ENCODE measurements at regions not wholly inside any gene's neighbourhood (a gene's known extent, or its start where the extent isn't known, plus 50 kb on each side); places are given as distances from the start of the nearest gene placed in this dataset.

- DNase-seq (ENCODE audit: low read depth): no peak
These were observed 261.6 kb upstream of the TTC14 start for GRCh38 chr3:180340395-180340794.

DNA sequence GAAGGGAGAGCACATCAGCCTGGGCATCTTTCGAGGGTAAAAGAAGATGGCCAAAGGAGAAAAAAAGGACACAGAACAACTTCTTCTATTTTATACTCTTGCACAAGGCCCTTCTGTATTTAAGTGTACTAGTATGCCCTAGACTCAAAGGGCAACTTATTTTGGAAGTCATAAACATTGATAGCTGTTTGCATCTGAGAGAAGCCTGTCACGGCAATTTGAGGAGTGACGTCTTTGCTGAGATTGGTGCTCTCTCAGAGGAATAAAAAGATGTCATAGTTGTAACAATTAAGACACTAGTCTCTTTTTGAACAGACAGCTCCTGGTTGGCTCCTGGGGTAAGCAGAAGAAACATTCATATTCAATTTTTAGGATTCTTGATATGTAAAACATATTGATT, 260.4 kb upstream of the TTC14 start:
- no peak for DNase-seq (ENCODE audit: low read depth)

DNA sequence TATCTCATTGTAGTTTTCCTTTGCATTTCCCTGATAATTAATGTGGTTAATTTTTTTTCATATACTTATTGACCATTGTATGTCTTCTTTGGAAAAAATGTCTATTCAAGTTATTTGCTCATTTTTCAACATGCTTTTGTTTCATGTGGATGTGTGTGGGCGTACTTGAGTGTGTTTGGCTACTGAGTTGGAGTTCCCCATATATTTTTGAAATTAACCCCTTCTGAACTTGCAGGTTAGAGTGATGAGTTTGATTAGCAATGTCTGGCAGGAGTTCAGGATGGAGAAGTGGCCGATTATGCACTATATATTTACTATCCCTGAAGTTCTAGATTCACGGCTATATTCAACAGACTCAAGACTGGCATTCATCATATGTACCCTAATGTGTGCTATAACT, 250.4 kb upstream of the TTC14 start:
- DNase-seq (ENCODE audit: low read depth): no peak

GRCh38 chr3:180352261-180352660, 249.7 kb upstream of the TTC14 start:
- no peak for DNase-seq (ENCODE audit: low read depth)

GRCh38 chr3:180354214-180354613, 247.7 kb upstream of the TTC14 start:
- DNase-seq (ENCODE audit: low read depth): no peak

DNA sequence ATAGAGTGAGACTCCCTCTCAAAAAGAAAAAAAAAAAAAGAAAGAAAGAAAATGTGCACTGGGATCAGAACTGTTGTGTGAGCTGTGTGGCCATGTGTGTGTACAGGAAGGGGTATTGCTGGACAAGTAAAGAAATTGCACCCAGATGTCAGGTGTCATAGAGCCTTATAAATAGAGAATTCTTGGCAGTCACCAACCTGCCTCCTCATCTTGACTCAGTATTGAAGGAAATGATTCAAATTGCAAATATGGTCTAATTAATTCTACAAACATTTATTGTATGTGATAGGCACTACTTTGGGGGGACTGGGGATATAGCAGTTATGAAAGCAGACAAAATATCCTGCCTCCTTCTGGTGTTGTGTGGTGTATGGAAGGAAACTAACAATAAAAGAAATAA, 243.8 kb upstream of the TTC14 start:
- peak; percentile 26 for DNase-seq (ENCODE audit: low read depth)

- no peak for DNase-seq (ENCODE audit: low read depth)
These were observed 242.7 kb upstream of the TTC14 start for GRCh38 chr3:180359061-180359952.

DNA sequence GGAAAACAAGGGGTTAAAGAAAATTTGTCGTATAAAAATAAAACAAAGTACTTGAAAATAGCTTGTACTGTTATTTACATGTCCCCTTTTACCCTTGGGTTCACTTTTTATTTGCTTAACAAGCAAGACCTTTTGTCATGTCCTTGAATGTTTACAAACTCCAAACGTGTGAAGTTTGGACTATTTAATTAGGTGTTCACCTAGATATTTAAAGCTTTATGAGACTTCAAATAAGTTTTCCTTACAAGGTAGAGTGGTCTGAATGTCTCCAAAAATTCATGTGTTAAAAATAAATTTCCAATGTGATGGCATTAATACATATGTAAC, 242.0 kb upstream of the TTC14 start:
- no peak for DNase-seq (ENCODE audit: low read depth)

DNA sequence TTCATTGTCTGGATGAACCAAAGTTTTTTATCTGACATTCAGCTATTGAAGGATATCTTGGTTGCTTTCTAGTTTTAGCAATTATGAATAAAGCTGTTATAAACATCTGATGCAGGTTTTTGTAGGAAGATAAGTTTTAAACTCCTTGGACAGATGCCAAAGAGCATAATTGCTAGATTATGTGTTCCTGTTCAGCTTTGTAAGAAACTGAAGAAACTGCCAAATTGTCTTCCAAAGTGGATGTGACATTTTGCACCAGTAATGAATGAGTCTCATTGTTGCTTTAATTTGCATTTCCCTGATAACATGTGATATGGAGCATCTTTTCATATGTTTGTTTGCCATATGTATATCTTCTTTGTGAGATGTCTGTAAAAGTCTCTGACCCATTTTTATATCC, 239.9 kb upstream of the TTC14 start:
- no peak for DNase-seq (ENCODE audit: low read depth)

DNA sequence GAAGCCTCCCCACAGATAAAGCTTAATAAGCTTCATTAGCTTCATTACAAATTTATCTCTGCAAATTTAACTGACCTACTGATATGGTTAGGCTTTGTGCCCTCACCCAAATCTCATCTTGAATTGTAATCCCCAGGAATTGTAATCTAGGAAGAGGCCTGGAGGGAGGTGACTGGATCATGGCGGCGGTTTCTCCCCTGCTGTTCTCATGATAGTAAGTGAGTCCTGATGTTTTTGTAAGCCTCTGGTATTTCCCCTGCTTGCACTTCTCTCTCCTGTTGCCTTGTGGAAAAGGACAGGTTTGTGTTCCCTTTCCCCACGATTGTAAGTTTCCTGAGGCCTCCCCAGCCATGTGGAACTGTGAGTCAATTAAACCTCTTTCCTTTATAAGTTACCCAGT, 226.1 kb upstream of the TTC14 start:
- DNase-seq (ENCODE audit: low read depth): no peak

DNA sequence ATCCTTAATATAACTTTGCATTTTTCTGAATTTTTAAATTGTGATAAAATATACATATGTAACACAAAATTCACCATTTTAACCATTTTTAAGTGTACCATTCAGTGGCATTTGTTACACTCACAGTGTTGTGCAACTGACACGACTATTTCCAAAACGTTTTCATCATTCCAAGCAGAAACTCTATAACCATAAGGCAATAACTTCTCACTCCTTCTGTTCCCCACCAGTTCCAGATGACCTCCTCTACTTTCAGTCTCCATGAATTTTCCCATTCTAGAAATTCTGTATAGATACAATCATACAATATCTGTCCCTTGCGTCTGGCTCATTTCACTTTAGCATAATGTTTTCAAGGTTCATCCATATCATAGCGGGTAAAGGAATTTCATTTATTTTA, 223.5 kb upstream of the TTC14 start:
- DNase-seq (ENCODE audit: low read depth): no peak

- DNase-seq (ENCODE audit: low read depth): no peak
These were observed 219.3 kb upstream of the TTC14 start for GRCh38 chr3:180382638-180383180.

DNA sequence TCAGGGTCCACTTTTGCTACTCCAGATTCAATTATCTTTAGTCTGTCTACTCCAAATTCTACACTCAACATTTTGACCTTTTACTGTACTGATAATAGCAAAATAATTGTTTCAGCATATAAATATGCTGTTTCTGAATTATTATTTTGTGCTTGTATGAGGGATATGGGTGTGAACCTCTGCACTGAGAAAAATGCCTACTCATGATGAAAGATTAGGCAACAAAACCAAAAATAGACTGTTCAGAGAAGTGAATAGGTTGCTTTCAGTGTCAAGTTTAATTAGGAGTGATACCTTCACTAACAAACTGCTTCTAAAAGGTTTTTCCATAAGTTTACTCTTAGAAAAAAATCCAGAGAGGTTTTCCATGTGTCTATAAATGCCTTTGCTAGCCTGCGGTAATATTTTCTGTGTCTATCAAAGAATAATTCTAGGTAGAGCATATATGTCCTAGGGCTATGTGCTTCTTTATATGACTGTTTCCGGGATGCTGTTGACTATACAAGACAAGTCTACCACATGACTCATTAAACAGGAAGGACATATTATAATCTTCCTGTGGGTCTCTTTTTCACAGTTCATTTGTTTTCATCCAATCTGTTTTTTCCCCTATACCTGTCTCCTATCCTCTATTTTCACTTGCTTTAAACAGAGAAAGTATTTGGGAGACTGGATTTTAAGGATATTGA, 218.5 kb upstream of the TTC14 start:
- peak; percentile 31 for DNase-seq (ENCODE audit: low read depth)

- DNase-seq (ENCODE audit: low read depth): no peak
These were observed 211.7 kb upstream of the TTC14 start for GRCh38 chr3:180390313-180390712.

- no peak for DNase-seq (ENCODE audit: low read depth)
These were observed 211.0 kb upstream of the TTC14 start for GRCh38 chr3:180391001-180391400.

- no peak for DNase-seq (ENCODE audit: low read depth)
These were observed 200.7 kb upstream of the TTC14 start for GRCh38 chr3:180401226-180401625.

- DNase-seq (ENCODE audit: low read depth): no peak
These were observed 199.4 kb upstream of the TTC14 start for GRCh38 chr3:180402471-180403073.

DNA sequence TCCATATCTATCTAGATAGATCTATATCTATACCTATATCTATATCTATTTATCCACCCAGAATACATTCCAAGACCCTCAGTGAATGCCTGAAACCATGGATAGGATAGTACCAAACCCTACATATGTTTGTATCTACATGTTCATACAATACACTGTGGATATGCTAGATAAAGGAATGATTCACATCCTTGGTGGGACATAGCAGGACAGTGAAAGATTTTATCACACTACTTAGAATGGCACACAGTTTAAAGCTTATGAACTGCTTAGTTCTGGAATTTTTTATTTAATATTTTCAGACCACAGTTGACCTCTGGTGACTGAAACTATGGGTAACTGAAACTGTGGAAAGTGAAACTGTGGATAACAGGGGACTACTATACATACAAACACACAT, 198.8 kb upstream of the TTC14 start:
- no peak for DNase-seq (ENCODE audit: low read depth)

DNA sequence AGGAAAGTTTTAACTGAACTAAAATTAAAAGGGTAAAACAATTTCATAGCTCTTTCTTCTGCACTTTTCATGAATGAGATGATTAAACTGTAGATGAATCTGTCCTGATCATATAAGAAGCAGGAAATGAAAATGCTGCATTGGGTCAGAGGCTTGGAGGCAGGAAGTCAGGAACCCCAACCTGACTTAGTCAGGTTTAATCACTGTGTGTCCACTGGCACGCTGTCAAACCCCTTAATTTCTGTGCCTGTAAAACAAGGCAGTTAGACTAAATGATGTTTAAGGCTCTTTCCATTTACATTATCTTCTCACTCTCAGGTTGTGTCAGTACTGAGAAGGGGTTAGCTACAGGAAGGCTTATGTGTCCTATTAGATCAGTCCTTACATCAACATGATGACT, 193.3 kb upstream of the TTC14 start:
- peak; percentile 83 for DNase-seq (ENCODE audit: low read depth)

GRCh38 chr3:180409170-180409569, 192.8 kb upstream of the TTC14 start:
- DNase-seq (ENCODE audit: low read depth): no peak

GRCh38 chr3:180409883-180410282, 192.1 kb upstream of the TTC14 start:
- DNase-seq (ENCODE audit: low read depth): no peak

GRCh38 chr3:180414157-180414556, 187.8 kb upstream of the TTC14 start:
- DNase-seq (ENCODE audit: low read depth): no peak

- DNase-seq (ENCODE audit: low read depth): peak; percentile 78
These were observed 185.8 kb upstream of the TTC14 start for GRCh38 chr3:180416111-180416594.

All from M059J (cell line).